NB4 (cell line): ENCODE measurements at regions not wholly inside any gene's neighbourhood (a gene's known extent, or its start where the extent isn't known, plus 50 kb on each side); places are given as distances from the start of the nearest gene placed in this dataset.

Source experiments
- CTCF ChIP-seq: IDR thresholded peaks from one replicate; pipeline ENCODE4 v1.5.1; 2012; ENCODE audit warnings: low read depth, low read length
- POLR2A ChIP-seq: IDR thresholded peaks from 2 replicates; pipeline ENCODE4 v1.6.1; 2011; ENCODE audit warnings: mild to moderate bottlenecking; ENCODE audit not compliant: insufficient read length; ENCODE audit errors: extremely low read depth

- TF ChIP-seq CTCF (no peak), POLR2A (no peak)
These were observed 176.6 kb downstream of the TRIM27 start for GRCh38 chr6:28747083-28747630.
